IMR-90 (cell line): ENCODE measurements at regions not wholly inside any gene's neighbourhood (a gene's known extent, or its start where the extent isn't known, plus 50 kb on each side); places are given as distances from the start of the nearest gene placed in this dataset.
"Not testable (repeated sequence)": the region's sequence is repeated elsewhere in the genome, so short reads cannot be mapped to it uniquely, and the experiment has no call there.

Experiments used
- ATAC-seq: fragments of 200-7000 bp; cut with Tn5 transposase; 2 replicates; pipeline ENCODE4 v1.9.1; 2020; ENCODE audit warnings: low read depth, mild to moderate bottlenecking, moderate library complexity
- BruUV-seq: library from RNA; stranded (reverse); fragments of 400-500 nt; replicated peaks from 2 replicates; lab custom pipeline; 2021; lab: Mats Ljungman, UMichigan
- CTCF ChIA-PET: fragments of 300-600 bp; formaldehyde crosslinking; extraction: SDS; loops from one replicate; lab custom pipeline; 2021; ENCODE audit warnings: antibody characterized with exemption; lab: Yijun Ruan, JAX
- POLR2A ChIA-PET: fragments of 300-600 bp; sonication (Branson Sonifier 250); formaldehyde crosslinking; loops from one replicate; lab custom pipeline; 2022; ENCODE audit warnings: antibody characterized with exemption; ENCODE audit not compliant: unreplicated experiment; lab: Charles Lee
- DNase-seq: peaks from one replicate; pipeline ENCODE4 v3.0.0; 2013
- H2AFZ ChIP-seq: replicated peaks from 2 replicates; pipeline ENCODE3; 2013; ENCODE audit warnings: low read length, mild to moderate bottlenecking; ENCODE audit not compliant: poor library complexity
- H2AK5ac ChIP-seq: 2 replicates; pipeline ENCODE4 v1.6.1; 2013; ENCODE audit warnings: low read depth, low read length, inconsistent platforms
- H2AK9ac ChIP-seq: replicated peaks from 2 replicates; pipeline ENCODE3; 2013; ENCODE audit warnings: mild to moderate bottlenecking, low read depth, low read length, moderate library complexity; ENCODE audit not compliant: poor library complexity
- H2BK120ac ChIP-seq: 2 replicates; pipeline ENCODE4 v1.6.1; 2013; ENCODE audit warnings: low read depth, low read length, inconsistent platforms
- H2BK15ac ChIP-seq: 3 replicates; pipeline ENCODE4 v1.6.1; 2013; ENCODE audit warnings: low read depth, low read length, inconsistent platforms
- H2BK20ac ChIP-seq: 2 replicates; pipeline ENCODE4 v1.6.1; 2013; ENCODE audit warnings: low read depth, mild to moderate bottlenecking, inconsistent platforms, low read length, moderate library complexity
- H2BK5ac ChIP-seq: 2 replicates; pipeline ENCODE4 v1.6.1; 2013; ENCODE audit warnings: mild to moderate bottlenecking, low read depth, low read length, inconsistent platforms; ENCODE audit not compliant: poor library complexity, severe bottlenecking
- H3K14ac ChIP-seq: replicated peaks from 2 replicates; pipeline ENCODE4 v1.6.1; 2013; ENCODE audit warnings: low read depth, low read length, inconsistent platforms
- H3K18ac ChIP-seq: 2 replicates; pipeline ENCODE4 v1.6.1; 2013; ENCODE audit warnings: low read depth, low read length, control low read depth
- H3K23ac ChIP-seq: 2 replicates; pipeline ENCODE4 v1.6.1; 2013; ENCODE audit warnings: low read depth, low read length, inconsistent platforms
- H3K27ac ChIP-seq: 2 replicates; pipeline ENCODE4 v1.5.1; 2013; ENCODE audit warnings: mild to moderate bottlenecking, control low read depth, low read length; ENCODE audit not compliant: insufficient read depth
- H3K27me3 ChIP-seq: 2 replicates; pipeline ENCODE4 v1.6.1; 2013; ENCODE audit warnings: low read length; ENCODE audit not compliant: control insufficient read depth, insufficient read depth
- H3K36me3 ChIP-seq: 2 replicates; pipeline ENCODE4 v1.6.1; 2013; ENCODE audit warnings: low read length, mixed read lengths; ENCODE audit not compliant: control insufficient read depth, insufficient read depth
- H3K4ac ChIP-seq: 2 replicates; pipeline ENCODE4 v1.6.1; 2013; ENCODE audit warnings: low read depth, low read length, inconsistent platforms
- H3K4me1 ChIP-seq: 2 replicates; pipeline ENCODE4 v1.6.1; 2013; ENCODE audit warnings: low read length, mixed read lengths; ENCODE audit not compliant: control insufficient read depth, insufficient read depth
- H3K4me2 ChIP-seq: 2 replicates; pipeline ENCODE4 v1.6.1; 2013; ENCODE audit warnings: low read depth, mild to moderate bottlenecking, control low read depth, low read length, moderate library complexity
- H3K4me3 ChIP-seq: 2 replicates; pipeline ENCODE4 v1.5.1; 2013; ENCODE audit warnings: low read depth, mild to moderate bottlenecking, control low read depth, low read length, moderate library complexity; ENCODE audit not compliant: insufficient read depth
- H3K56ac ChIP-seq: 2 replicates; pipeline ENCODE4 v1.6.1; 2013; ENCODE audit warnings: low read length, inconsistent platforms; ENCODE audit not compliant: insufficient read depth; ENCODE audit errors: extremely low read depth
- H3K79me1 ChIP-seq, 2 experiments: 2 replicates each; pipeline ENCODE4 v1.6.1; 2013; ENCODE audit warnings: low read length in 2 of 2, inconsistent platforms in 1 of 2, low read depth in 1 of 2
- H3K9ac ChIP-seq: 2 replicates; pipeline ENCODE4 v1.6.1; 2013; ENCODE audit warnings: low read depth, low read length, control low read depth
- H3K9me1 ChIP-seq: 2 replicates; pipeline ENCODE4 v1.6.1; 2013; ENCODE audit warnings: low read length, inconsistent platforms; ENCODE audit not compliant: insufficient read depth
- H3K9me3 ChIP-seq: 2 replicates; pipeline ENCODE4 v1.6.1; 2013; ENCODE audit warnings: low read length; ENCODE audit not compliant: control insufficient read depth, insufficient read depth
- H4K20me1 ChIP-seq: 2 replicates; pipeline ENCODE4 v1.6.1; 2013; ENCODE audit warnings: low read length, inconsistent platforms; ENCODE audit not compliant: insufficient read depth
- H4K5ac ChIP-seq: 2 replicates; pipeline ENCODE4 v1.6.1; 2013; ENCODE audit warnings: mild to moderate bottlenecking, low read depth, low read length, control low read depth
- H4K8ac ChIP-seq, 2 experiments: 2 replicates each; pipeline ENCODE4 v1.6.1; 2013; ENCODE audit warnings: low read depth in 2 of 2, low read length in 2 of 2, control low read depth in 1 of 2, inconsistent platforms in 1 of 2
- H4K91ac ChIP-seq: 2 replicates; pipeline ENCODE4 v1.6.1; 2013; ENCODE audit warnings: low read depth, low read length, inconsistent platforms; ENCODE audit not compliant: insufficient read depth
- CEBPB ChIP-seq: IDR thresholded peaks from 2 replicates; pipeline ENCODE4 v1.6.1; 2012; ENCODE audit warnings: low read depth, low read length, improper control_type of control experiment
- MAFK ChIP-seq: IDR thresholded peaks from 2 replicates; pipeline ENCODE4 v1.6.1; 2012; ENCODE audit warnings: low read depth, low read length, improper control_type of control experiment
- RFX5 ChIP-seq: IDR thresholded peaks from 2 replicates; pipeline ENCODE4 v1.8.0; 2012; ENCODE audit warnings: low read depth, mild to moderate bottlenecking, low read length, moderate library complexity
- WGBS, 2 experiments: methylation state at CpG; one replicate each; pipeline versions ENCODE4 v1.1.5 to v1.1.7; 2013; ENCODE audit warnings: missing lambda C conversion rate in 2 of 2; ENCODE audit not compliant: insufficient read length in 1 of 2; ENCODE audit errors: extremely low coverage in 2 of 2; 5-methylcytosine and 5-hydroxymethylcytosine counted together
- dilution Hi-C: fragments of 300-500 bp; cut with HindIII; formaldehyde crosslinking; loops from one replicate; pipeline ENCODE4 v1.14.3; 2018; ENCODE audit warnings: low sequenced_read_pairs; ENCODE audit not compliant: unreplicated experiment
- in situ Hi-C: fragments of 300-500 bp; cut with MboI; formaldehyde crosslinking; loops from 3 replicates; pipeline ENCODE4 v1.14.3; 2019; ENCODE audit warnings: low sequenced_read_pairs, inconsistent platforms, mixed read lengths
- intact Hi-C: fragments of 100-400 bp; cut with micrococcal nuclease; formaldehyde crosslinking; loops from 2 replicates; pipeline ENCODE4 v1.10.0; 2022

- no peak overlapping the region for H4K8ac ChIP-seq
- H4K5ac ChIP-seq: no peak overlapping the region
- no peak overlapping the region for H3K27ac ChIP-seq
- no peak overlapping the region for H3K4me3 ChIP-seq
- dilution Hi-C loops (no loop called here), in situ Hi-C loops (no loop called here), intact Hi-C loops (no loop called here)
- no peak overlapping the region for H2AFZ ChIP-seq
- no peak for TF ChIP-seq RFX5
- TF ChIP-seq CEBPB: no peak
- TF ChIP-seq MAFK: peak; percentile 82
- ATAC-seq: no peak
- H2BK5ac ChIP-seq: no peak overlapping the region
- ChIA-PET CTCF (no interaction called here), POLR2A (no interaction called here)
- H2AK9ac ChIP-seq: no peak overlapping the region
- H3K36me3 ChIP-seq: no peaks in the 10 kb centered on the region
- no peak overlapping the region for H3K18ac ChIP-seq
- no peak overlapping the region; the same call in 1 of the 2 replicates for H3K4ac ChIP-seq
- BruUV-seq: no TSS peak
- no peaks in the 10 kb centered on the region for H4K20me1 ChIP-seq
- no peaks in the 10 kb centered on the region for H3K79me1 ChIP-seq
- H2BK120ac ChIP-seq: no peak overlapping the region
- H3K56ac ChIP-seq: no peak overlapping the region
- H3K23ac ChIP-seq: no peak overlapping the region
- peaks cover 12% of the 10 kb centered on the region for H3K4me1 ChIP-seq
- no peak overlapping the region for H3K4me2 ChIP-seq
- peaks cover 3% of the 10 kb centered on the region for H3K9me3 ChIP-seq
- H4K91ac ChIP-seq: no peak overlapping the region
- no peak overlapping the region for H2AK5ac ChIP-seq
- H3K27me3 ChIP-seq: no peaks in the 10 kb centered on the region
- no peak overlapping the region for H3K9ac ChIP-seq
- DNase-seq: no peak
- H2BK20ac ChIP-seq: no peak overlapping the region
- no peak overlapping the region for H3K14ac ChIP-seq
- peaks cover 6% of the 10 kb centered on the region for H3K9me1 ChIP-seq
- no CpG with 5 or more reads among the region's 5 CpGs for WGBS, 2 experiments
- H2BK15ac ChIP-seq: peak overlapping the region; percentile 15; the same call in 1 of the 3 replicates
These were observed 154.6 kb downstream of the COPS8 start for GRCh38 chr2:237240252-237240651.

DNA sequence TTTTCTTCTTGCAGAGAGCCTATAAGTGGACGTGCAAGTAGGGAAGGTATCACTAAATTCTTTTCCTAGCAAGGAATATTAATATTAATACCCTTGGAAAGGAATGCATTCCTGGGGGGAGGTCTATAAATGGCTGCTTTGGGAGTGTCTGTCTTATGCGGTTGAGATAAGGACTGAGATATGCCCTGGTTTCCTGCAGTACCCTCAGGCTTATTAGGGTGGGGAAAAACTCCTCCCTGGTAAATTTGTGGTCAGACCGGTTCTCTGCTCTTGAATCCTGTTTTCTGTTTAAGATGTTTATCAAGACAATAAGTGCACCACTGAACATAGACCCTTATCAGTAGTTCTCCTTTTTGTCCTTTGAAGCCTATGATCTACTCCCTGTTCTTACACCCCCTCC is 155.2 kb downstream of the COPS8 start:
- H3K18ac ChIP-seq, H2BK5ac ChIP-seq, H3K36me3 ChIP-seq, H3K14ac ChIP-seq, H4K91ac ChIP-seq, H4K8ac ChIP-seq, H4K20me1 ChIP-seq, H3K4me2 ChIP-seq, H2BK20ac ChIP-seq, H2BK15ac ChIP-seq, H3K79me1 ChIP-seq, H3K4ac ChIP-seq, H3K27me3 ChIP-seq, dilution Hi-C loops, H2AK5ac ChIP-seq, H2BK120ac ChIP-seq, POLR2A ChIA-PET, H2AK9ac ChIP-seq, H3K9me3 ChIP-seq, ATAC-seq, in situ Hi-C loops, H3K23ac ChIP-seq, DNase-seq, H4K5ac ChIP-seq, H2AFZ ChIP-seq, BruUV-seq, H3K56ac ChIP-seq, H3K27ac ChIP-seq, CTCF ChIA-PET, H3K9me1 ChIP-seq, intact Hi-C loops, H3K9ac ChIP-seq, H3K4me3 ChIP-seq: not testable (repeated sequence)
- peaks cover 13% of the 10 kb centered on the region for H3K4me1 ChIP-seq
- WGBS, 2 experiments: no CpG with 5 or more reads among the region's 3 CpGs
